OCI-LY7 (cell line): ENCODE measurements at regions not wholly inside any gene's neighbourhood (a gene's known extent, or its start where the extent isn't known, plus 50 kb on each side); places are given as distances from the start of the nearest gene placed in this dataset.

Source experiments
- EZH2phosphoT487 ChIP-seq: fragments of 200-600 bp; sonication (generic); IDR thresholded peaks from 2 replicates; pipeline ENCODE4 v1.6.1; 2018; ENCODE audit warnings: low read depth, borderline replicate concordance, mild to moderate bottlenecking, mixed run types, antibody characterized with exemption, low read length, moderate library complexity, mixed read lengths
- TF ChIP-seq, protein P1 (sequence below): fragments of 200-600 bp; sonication (generic); conservative IDR thresholded peaks from 2 replicates; pipeline ENCODE4 v1.5.1; 2014; ENCODE audit warnings: mild to moderate bottlenecking, antibody characterized with exemption, low read length, moderate library complexity, mixed read lengths

GRCh38 chr15:94547711-94548110 lies 316.4 kb downstream of the MCTP2 start:
- TF ChIP-seq, protein P1, sequence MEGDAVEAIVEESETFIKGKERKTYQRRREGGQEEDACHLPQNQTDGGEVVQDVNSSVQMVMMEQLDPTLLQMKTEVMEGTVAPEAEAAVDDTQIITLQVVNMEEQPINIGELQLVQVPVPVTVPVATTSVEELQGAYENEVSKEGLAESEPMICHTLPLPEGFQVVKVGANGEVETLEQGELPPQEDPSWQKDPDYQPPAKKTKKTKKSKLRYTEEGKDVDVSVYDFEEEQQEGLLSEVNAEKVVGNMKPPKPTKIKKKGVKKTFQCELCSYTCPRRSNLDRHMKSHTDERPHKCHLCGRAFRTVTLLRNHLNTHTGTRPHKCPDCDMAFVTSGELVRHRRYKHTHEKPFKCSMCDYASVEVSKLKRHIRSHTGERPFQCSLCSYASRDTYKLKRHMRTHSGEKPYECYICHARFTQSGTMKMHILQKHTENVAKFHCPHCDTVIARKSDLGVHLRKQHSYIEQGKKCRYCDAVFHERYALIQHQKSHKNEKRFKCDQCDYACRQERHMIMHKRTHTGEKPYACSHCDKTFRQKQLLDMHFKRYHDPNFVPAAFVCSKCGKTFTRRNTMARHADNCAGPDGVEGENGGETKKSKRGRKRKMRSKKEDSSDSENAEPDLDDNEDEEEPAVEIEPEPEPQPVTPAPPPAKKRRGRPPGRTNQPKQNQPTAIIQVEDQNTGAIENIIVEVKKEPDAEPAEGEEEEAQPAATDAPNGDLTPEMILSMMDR, result no peak
- no peak for TF ChIP-seq EZH2phosphoT487
